ENCODE measurements at regions not wholly inside any gene's neighbourhood (a gene's known extent, or its start where the extent isn't known, plus 50 kb on each side); places are given as distances from the start of the nearest gene placed in this dataset.

GRCh38 chr6:47145212-47145611 is 103.1 kb upstream of the ADGRF1 start:
- H3K27me3 Mint-ChIP-seq (ENCODE audit: insufficient read depth, low read depth, poor library complexity): peaks cover 7% of the 10 kb centered on the region
- H3K27ac ChIP-seq (ENCODE audit: low read depth): no peak overlapping the region

GRCh38 chr6:47144306-47144705 is 102.2 kb upstream of the ADGRF1 start:
- peak overlapping the region; percentile 38 for H3K27ac Mint-ChIP-seq
- peaks cover 38% of the 10 kb centered on the region for H3K4me1 ChIP-seq (ENCODE audit: insufficient read depth)
- H3K27me3 Mint-ChIP-seq (ENCODE audit: insufficient read depth, low read depth, poor library complexity): peaks cover 7% of the 10 kb centered on the region
- peaks cover 4% of the 10 kb centered on the region; the same call in 1 of the 2 replicates for H3K9me2 ChIP-seq (ENCODE audit: insufficient read depth)
- no peaks in the 10 kb centered on the region for H3K36me3 ChIP-seq (ENCODE audit: insufficient read depth)
- H3K4me2 ChIP-seq: peak overlapping the region; percentile 40
- ATAC-seq: peak; percentile 62
- no peaks in the 10 kb centered on the region for H4K20me1 ChIP-seq (replicated peaks; ENCODE audit: insufficient read depth)
- H3K36me3 Mint-ChIP-seq (ENCODE audit: low read depth): no peaks in the 10 kb centered on the region
- H3K27ac ChIP-seq (ENCODE audit: low read depth): no peak overlapping the region
- peaks cover 40% of the 10 kb centered on the region for H3K4me1 Mint-ChIP-seq
- H3K4me3 Mint-ChIP-seq: peak overlapping the region; percentile 21; the same call in 1 of the 3 replicates
- H3K9me3 Mint-ChIP-seq: no peaks in the 10 kb centered on the region
- peak; percentile 36 for DNase-seq (ENCODE audit: low spot score)
- no peaks in the 10 kb centered on the region for H3K79me2 ChIP-seq (replicated peaks; ENCODE audit: insufficient read depth)
- no peak overlapping the region for H3K4me3 ChIP-seq
- no peak overlapping the region for H2AFZ ChIP-seq
- no peaks in the 10 kb centered on the region for H3K27me3 ChIP-seq (ENCODE audit: insufficient read depth)
- no peaks in the 10 kb centered on the region for H3F3A ChIP-seq (replicated peaks; ENCODE audit: low read depth)
- TF ChIP-seq POLR2AphosphoS5 (IDR thresholded peaks at IDR 0.05; ENCODE audit: low read depth): no peak
- TF ChIP-seq JUNB (IDR thresholded peaks at IDR 0.05; ENCODE audit: unreplicated experiment): no peak
- TF ChIP-seq ZNF114 (CRISPR knock-in tag; IDR thresholded peaks at IDR 0.05): no peak
- TF ChIP-seq, protein P1, sequence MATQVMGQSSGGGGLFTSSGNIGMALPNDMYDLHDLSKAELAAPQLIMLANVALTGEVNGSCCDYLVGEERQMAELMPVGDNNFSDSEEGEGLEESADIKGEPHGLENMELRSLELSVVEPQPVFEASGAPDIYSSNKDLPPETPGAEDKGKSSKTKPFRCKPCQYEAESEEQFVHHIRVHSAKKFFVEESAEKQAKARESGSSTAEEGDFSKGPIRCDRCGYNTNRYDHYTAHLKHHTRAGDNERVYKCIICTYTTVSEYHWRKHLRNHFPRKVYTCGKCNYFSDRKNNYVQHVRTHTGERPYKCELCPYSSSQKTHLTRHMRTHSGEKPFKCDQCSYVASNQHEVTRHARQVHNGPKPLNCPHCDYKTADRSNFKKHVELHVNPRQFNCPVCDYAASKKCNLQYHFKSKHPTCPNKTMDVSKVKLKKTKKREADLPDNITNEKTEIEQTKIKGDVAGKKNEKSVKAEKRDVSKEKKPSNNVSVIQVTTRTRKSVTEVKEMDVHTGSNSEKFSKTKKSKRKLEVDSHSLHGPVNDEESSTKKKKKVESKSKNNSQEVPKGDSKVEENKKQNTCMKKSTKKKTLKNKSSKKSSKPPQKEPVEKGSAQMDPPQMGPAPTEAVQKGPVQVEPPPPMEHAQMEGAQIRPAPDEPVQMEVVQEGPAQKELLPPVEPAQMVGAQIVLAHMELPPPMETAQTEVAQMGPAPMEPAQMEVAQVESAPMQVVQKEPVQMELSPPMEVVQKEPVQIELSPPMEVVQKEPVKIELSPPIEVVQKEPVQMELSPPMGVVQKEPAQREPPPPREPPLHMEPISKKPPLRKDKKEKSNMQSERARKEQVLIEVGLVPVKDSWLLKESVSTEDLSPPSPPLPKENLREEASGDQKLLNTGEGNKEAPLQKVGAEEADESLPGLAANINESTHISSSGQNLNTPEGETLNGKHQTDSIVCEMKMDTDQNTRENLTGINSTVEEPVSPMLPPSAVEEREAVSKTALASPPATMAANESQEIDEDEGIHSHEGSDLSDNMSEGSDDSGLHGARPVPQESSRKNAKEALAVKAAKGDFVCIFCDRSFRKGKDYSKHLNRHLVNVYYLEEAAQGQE (IDR thresholded peaks at IDR 0.05; ENCODE audit: unreplicated experiment): no peak
- no peak for TF ChIP-seq CTCF (conservative IDR thresholded peaks at IDR 0.05; ENCODE audit: low read depth in 2 of 2)
- no peak for TF ChIP-seq NANOG (IDR thresholded peaks at IDR 0.05; ENCODE audit: borderline replicate concordance)
- TF ChIP-seq CREB1 (CRISPR knock-in tag; IDR thresholded peaks at IDR 0.05; ENCODE audit: low read depth): no peak
- TF ChIP-seq STAT1 (IDR thresholded peaks at IDR 0.05; ENCODE audit: unreplicated experiment): no peak
- TF ChIP-seq ETS1 (IDR thresholded peaks at IDR 0.05): no peak

More at GRCh38 chr6:47145212-47145611, 103.1 kb upstream of the ADGRF1 start:
- Histone ChIP-seq H3K79me2 (replicated peaks; ENCODE audit: insufficient read depth) (no peaks in the 10 kb centered on the region), H4K20me1 (replicated peaks; ENCODE audit: insufficient read depth) (no peaks in the 10 kb centered on the region), H3K4me3 (no peak overlapping the region), H3K9me2 (ENCODE audit: insufficient read depth) (no peaks in the 10 kb centered on the region; the same call in 1 of the 2 replicates), H3K4me1 (ENCODE audit: insufficient read depth) (peaks cover 38% of the 10 kb centered on the region), H3K4me2 (no peak overlapping the region; the same call in 1 of the 2 replicates), H3K27me3 (ENCODE audit: insufficient read depth) (no peaks in the 10 kb centered on the region), H3K36me3 (ENCODE audit: insufficient read depth) (no peaks in the 10 kb centered on the region), H2AFZ (no peak overlapping the region), H3F3A (replicated peaks; ENCODE audit: low read depth) (no peaks in the 10 kb centered on the region)
- Mint-ChIP-seq H3K9me3 (no peaks in the 10 kb centered on the region), H3K27ac (no peak overlapping the region), H3K4me1 (peaks cover 39% of the 10 kb centered on the region), H3K36me3 (ENCODE audit: low read depth) (no peaks in the 10 kb centered on the region), H3K4me3 (no peak overlapping the region)
- TF ChIP-seq NANOG (IDR thresholded peaks at IDR 0.05; ENCODE audit: borderline replicate concordance) (no peak), EZH2 (IDR thresholded peaks at IDR 0.05; ENCODE audit: low read depth, unreplicated experiment) (no peak), EZH2phosphoT487 (IDR thresholded peaks at IDR 0.05; ENCODE audit: unreplicated experiment) (no peak), CTCF (conservative IDR thresholded peaks at IDR 0.05; ENCODE audit: low read depth in 2 of 2) (no peak)
- DNase-seq (ENCODE audit: low spot score) (no peak), ATAC-seq (no peak)

Measured in GM23338 (cell line).